Neural progenitor cell (in vitro differentiated cells): ENCODE measurements at regions not wholly inside any gene's neighbourhood (a gene's known extent, or its start where the extent isn't known, plus 50 kb on each side); places are given as distances from the start of the nearest gene placed in this dataset.

Experiments used
- CTCF ChIP-seq: fragments of 200-600 bp; sonication (generic); IDR thresholded peaks from 2 replicates; pipeline ENCODE4 v1.5.1; 2017; ENCODE audit warnings: antibody characterized with exemption, mild to moderate bottlenecking
- EZH2 ChIP-seq: fragments of 200-600 bp; sonication (generic); IDR thresholded peaks from 2 replicates; pipeline ENCODE4 v1.6.1; 2017; ENCODE audit warnings: antibody characterized with exemption, mild to moderate bottlenecking, moderate library complexity
- EZH2phosphoT487 ChIP-seq: fragments of 200-600 bp; sonication (generic); IDR thresholded peaks from 2 replicates; pipeline ENCODE4 v1.6.1; 2017; ENCODE audit warnings: antibody characterized with exemption

GRCh38 chr2:192901446-192901845 lies 706.7 kb upstream of the TMEFF2 start:
- TF ChIP-seq CTCF (no peak), EZH2 (no peak), EZH2phosphoT487 (no peak)
